Glutamatergic neuron (in vitro differentiated cells): ENCODE measurements at regions not wholly inside any gene's neighbourhood (a gene's known extent, or its start where the extent isn't known, plus 50 kb on each side); places are given as distances from the start of the nearest gene placed in this dataset.

ENCODE experiments used
- DNase-seq: peaks from one replicate; pipeline ENCODE4 v3.0.0; 2022
- H3K27ac Mint-ChIP-seq: one replicate; pipeline ENCODE4 v1.8.0; 2020; ENCODE audit warnings: mild to moderate bottlenecking, mixed read lengths, inconsistent platforms; ENCODE audit not compliant: unreplicated experiment
- H3K27me3 Mint-ChIP-seq: one replicate; pipeline ENCODE4 v1.8.0; 2020; ENCODE audit warnings: mild to moderate bottlenecking, moderate library complexity, mixed read lengths, inconsistent platforms; ENCODE audit not compliant: unreplicated experiment
- H3K36me3 Mint-ChIP-seq: one replicate; pipeline ENCODE4 v1.8.0; 2020; ENCODE audit warnings: mild to moderate bottlenecking, mixed read lengths, inconsistent platforms; ENCODE audit not compliant: unreplicated experiment
- H3K4me1 Mint-ChIP-seq: one replicate; pipeline ENCODE4 v1.8.0; 2020; ENCODE audit warnings: mild to moderate bottlenecking, low read depth, mixed read lengths, inconsistent platforms; ENCODE audit not compliant: unreplicated experiment
- H3K4me3 Mint-ChIP-seq: one replicate; pipeline ENCODE4 v1.8.0; 2020; ENCODE audit warnings: mild to moderate bottlenecking, mixed read lengths, inconsistent platforms; ENCODE audit not compliant: unreplicated experiment
- H3K9me3 Mint-ChIP-seq: one replicate; pipeline ENCODE4 v1.8.0; 2020; ENCODE audit warnings: mild to moderate bottlenecking, moderate library complexity, mixed read lengths, inconsistent platforms; ENCODE audit not compliant: unreplicated experiment
- TF ChIP-seq, protein P1 (sequence below): fragments of 200-600 bp; sonication (generic); IDR thresholded peaks from one replicate; pipeline ENCODE4 v1.5.0; 2021; ENCODE audit not compliant: partially characterized antibody, unreplicated experiment

DNA sequence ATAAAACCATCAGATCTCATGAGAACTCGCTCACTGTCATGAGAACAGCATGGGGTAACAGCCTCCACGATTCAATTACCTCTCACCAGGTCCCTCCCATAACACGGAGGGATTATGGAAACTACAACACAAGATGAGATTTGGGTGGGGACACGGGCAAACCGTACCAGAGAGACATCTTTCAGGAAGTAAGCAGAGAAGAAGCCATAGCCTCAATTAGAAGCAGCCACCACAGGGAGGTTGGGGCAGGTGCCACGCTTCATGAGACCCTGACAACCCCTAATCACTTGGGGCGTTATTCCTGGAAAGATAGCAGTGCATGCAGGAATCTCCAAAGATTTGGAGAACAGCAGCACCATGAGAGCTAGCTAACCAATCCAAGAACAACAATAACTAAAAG lies 52.9 kb upstream of the SIRPG start:
- Mint-ChIP-seq H3K9me3 (peaks cover 2% of the 10 kb centered on the region), H3K27me3 (peaks cover 1% of the 10 kb centered on the region), H3K4me1 (no peaks in the 10 kb centered on the region), H3K4me3 (no peak overlapping the region), H3K36me3 (peaks cover 5% of the 10 kb centered on the region), H3K27ac (no peak overlapping the region)
- TF ChIP-seq, protein P1, sequence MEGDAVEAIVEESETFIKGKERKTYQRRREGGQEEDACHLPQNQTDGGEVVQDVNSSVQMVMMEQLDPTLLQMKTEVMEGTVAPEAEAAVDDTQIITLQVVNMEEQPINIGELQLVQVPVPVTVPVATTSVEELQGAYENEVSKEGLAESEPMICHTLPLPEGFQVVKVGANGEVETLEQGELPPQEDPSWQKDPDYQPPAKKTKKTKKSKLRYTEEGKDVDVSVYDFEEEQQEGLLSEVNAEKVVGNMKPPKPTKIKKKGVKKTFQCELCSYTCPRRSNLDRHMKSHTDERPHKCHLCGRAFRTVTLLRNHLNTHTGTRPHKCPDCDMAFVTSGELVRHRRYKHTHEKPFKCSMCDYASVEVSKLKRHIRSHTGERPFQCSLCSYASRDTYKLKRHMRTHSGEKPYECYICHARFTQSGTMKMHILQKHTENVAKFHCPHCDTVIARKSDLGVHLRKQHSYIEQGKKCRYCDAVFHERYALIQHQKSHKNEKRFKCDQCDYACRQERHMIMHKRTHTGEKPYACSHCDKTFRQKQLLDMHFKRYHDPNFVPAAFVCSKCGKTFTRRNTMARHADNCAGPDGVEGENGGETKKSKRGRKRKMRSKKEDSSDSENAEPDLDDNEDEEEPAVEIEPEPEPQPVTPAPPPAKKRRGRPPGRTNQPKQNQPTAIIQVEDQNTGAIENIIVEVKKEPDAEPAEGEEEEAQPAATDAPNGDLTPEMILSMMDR, result no peak
- no peak for DNase-seq

DNA sequence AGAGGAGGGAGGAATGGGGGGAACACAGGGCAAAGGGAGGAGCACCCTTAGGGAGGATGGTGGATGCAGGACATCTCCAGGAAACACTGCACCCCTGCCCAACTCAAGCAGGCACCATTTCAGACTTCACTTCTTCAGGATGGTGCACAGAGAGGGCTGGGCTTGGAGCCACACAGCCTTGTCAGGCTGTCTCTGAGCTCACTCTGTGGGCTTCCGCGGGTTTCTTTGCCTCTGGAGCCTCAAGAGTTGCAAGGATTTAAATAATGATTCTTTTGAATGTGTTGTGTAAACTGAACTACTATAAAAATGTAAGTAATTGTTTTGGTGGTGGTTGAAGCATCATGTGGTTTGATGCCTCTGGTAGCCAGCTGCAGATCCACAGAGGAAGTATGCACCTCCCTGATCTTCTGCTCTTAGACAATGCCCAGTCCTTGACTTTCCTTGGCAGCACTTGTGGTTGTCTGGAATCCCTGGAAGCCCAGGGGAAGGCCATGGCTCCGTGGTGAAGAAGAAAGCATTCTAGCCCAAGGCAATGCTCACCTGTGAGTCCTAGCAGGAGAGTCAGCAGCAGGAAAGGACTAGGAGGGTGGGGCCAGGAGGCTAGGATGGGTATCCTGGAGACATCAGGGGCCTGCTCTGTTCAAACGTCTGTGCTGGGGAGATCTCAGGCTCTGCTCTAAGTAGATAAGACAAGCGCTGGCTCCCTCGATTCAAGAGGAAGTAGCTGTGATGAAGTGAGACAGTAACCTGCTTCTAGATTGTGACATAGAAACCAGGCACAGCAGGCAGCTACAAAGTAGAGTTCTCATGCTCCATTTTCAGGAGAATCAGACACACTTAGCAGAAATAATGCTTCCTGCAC lies 50.2 kb upstream of the SIRPG start:
- Mint-ChIP-seq H3K27me3 (peaks cover 1% of the 10 kb centered on the region), H3K4me1 (no peaks in the 10 kb centered on the region), H3K27ac (no peak overlapping the region), H3K36me3 (peaks cover 5% of the 10 kb centered on the region), H3K9me3 (no peaks in the 10 kb centered on the region), H3K4me3 (no peak overlapping the region)
- TF ChIP-seq, protein P1, result no peak
- DNase-seq, result no peak
